Iris pigment epithelial cell (primary cell): ENCODE measurements at regions not wholly inside any gene's neighbourhood (a gene's known extent, or its start where the extent isn't known, plus 50 kb on each side); places are given as distances from the start of the nearest gene placed in this dataset.

ENCODE experiments used
- DNase-seq: peaks from one replicate; pipeline ENCODE4 v3.0.0-alpha.2; 2011; ENCODE audit warnings: low read depth

DNA sequence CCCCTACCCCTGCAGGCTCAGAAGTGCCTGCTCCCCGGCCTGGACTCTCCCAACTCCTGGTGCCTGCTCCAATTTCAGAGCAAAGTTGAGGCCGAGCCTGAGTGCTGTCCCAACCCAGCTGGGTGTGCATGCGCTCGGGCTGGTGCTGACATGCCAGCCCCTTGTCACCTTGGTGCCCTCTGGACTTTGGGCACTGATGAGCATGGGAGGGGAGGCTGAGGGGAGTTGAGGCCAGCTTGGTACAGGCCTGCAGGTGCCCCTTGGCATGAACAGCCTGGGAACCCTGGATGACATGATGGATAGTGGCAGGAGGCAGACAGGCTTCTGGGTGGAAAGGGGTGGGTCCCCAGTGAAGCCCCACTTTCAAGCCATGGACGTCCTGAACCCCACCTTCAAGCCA, 366.1 kb upstream of the NEGR1 start:
- no peak for DNase-seq

DNA sequence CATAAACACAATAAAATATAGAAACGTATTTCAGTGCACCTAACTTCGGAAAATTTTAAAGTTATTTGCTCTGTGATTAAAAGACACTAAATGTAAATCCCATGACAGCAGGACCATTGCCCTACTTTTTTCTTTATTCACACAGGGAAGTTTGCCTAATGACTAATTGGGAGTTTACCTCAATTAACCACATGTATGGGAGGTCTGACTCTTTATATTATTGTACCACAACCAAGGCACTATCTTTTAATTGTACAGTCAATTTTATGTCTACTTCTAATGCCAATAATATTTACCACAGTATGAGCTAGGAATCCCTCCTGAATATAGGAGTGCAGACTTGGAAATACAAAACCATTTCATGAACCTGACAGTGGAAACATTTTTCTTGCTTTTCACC, 360.8 kb upstream of the NEGR1 start:
- DNase-seq = no peak

DNA sequence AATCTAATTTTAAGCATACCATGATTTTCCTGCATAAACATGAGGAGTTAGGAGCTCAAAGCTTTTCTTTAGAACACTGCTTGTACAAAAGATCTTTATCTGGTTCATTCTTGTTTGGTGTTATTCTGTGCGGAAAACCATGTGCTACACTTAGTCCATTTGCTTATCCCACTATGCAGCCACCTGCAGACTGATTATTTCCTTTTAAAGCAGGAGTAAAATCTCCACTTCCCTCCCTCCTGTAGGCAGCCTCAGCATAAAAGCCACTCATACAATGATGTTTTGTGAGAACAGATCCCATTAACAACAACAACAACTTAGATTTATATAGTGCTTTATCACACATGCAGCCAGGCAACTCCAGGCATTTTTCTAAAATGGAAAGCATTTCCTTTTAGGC, 355.3 kb upstream of the NEGR1 start:
- no peak for DNase-seq

DNA sequence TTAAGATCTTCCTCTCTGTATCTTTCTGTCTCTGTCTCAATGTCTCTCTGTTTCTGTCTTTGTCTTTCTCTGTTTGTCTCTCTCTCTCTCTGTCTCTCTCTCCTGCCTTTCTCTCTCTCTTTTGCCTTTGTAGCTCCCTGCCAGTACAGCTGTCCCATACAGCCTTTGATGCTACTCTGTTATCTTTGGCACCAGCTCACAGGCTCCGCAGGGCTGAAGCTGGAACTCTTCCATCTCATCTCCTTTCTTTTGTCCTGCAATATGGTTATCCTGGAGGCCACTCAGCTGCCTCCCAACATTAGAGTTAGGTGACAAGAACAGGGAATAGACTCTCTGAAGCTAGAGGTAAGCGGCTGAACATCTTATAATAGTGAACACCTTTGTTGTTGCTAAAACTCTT, 354.3 kb upstream of the NEGR1 start:
- peak; percentile 18 for DNase-seq

DNA sequence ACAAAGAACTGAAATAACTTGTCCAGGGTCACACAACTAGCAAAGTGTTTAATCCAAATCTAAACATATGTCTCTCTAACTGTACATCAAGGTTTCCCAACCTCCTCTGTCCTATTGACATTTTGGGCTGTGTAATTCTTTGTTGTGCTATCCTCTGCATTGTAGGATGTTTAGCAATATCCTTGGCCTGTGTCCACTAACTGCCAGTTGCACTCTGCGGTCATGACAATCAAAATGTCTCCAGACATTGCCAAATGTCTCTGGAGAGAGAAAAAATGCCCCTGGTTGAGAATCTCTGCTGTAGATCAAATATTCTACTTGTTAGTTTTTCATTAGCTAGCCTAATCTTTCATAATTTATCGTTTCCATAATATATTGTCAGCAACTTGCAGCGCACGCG, 353.4 kb upstream of the NEGR1 start:
- DNase-seq = peak; percentile 42

DNA sequence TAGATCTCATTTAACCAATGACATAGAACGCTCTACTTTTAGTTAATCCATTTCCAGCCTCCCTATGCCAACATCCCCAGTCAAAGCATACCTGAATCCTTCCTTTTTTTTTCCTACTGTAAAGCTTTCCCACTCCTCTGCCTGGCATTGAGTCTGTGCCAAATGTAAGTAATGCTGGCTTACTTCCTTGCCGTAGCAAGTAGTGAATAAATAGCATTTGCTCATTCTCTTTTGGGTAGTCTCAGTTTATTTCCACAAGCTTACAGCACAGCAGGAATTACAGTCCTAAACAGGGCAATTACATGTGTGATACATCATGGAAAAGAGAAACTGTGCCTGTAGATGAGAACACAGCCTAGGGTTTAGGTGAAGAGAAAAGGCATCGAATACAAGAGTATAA, 352.6 kb upstream of the NEGR1 start:
- DNase-seq = no peak

DNA sequence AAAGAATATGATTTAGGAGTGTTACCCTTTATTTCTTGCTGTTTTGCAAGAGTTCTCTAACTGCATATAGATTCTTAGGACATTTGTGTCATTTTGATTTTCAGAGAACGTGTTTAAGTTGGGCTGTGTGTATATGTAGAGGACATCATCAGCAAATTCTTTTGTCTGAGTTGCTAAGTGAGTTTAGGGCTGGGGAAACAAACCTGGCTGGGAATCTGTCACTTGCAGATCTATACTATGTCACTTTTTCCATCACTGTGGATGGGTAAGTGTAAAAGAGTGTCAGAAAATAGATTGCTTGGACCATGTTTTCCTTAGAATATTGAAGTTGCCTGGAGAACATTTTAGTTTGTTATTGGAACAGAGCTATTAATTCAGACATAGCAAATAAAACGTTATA, 349.1 kb upstream of the NEGR1 start:
- DNase-seq = no peak

DNA sequence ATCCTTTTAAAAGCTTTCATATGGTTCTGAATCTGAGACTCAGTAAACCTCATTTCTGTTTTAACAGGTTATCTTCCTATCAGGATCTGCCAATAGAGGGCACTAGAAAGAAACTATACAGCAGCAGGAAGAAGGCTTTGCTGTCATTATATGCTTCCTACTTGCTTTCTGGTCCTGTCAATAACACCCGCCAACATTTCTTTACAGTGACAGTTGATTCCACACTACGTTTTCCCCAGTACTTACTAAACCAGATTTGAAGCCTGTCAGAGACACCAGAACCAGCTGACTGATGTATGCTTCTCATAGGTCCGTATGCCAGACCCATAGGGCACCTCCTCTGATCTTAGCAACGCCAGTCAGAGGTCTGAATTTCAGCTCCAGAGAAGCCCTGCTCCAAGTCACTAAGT, 341.0 kb upstream of the NEGR1 start:
- DNase-seq = peak; percentile 30

DNA sequence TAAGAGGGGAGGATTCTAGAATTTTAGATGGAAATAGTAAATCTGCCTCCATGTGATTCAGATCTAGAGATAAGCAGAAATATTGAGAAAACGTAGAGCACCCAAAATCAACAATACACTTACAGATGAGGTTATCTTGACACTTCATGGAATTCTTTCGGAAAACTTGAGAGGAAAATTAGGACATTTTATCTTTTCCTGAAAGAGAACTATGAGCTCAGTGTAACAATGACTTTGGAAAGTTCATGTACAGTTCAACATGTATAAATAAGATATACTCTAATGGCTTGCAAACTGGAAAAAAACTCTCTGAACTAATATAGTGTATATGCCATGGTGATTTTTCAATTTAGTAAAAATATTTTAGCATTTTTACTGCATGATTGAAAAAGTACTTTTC, 338.1 kb upstream of the NEGR1 start:
- DNase-seq = no peak

DNA sequence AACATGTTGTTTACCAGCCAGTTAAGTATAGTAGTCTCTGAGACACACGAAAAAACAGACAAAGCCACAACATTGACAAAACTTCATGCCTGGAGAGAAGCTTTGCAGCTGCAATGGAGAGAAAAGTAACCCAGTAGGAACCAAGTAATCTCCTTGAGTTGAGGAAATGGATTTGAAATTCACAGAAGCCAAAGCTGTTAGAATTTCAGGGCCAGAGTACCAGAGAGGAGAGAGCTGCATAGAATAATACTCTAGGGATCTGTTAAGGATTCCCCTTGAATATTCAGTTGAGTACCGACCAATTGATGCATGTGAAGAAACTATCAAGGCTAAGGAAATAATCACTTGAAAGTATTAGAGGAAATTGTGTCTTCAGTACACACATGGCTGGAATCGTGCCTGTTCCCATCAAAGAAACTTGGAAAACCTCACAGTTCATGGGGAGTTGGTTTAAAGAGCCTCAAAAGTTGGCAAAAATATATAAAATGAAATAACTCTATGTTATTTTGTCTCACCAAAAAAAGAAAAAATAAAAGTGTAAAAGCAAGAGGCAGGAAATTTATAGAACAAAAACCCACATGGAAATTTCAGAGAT, 324.0 kb upstream of the NEGR1 start:
- DNase-seq = no peak

DNA sequence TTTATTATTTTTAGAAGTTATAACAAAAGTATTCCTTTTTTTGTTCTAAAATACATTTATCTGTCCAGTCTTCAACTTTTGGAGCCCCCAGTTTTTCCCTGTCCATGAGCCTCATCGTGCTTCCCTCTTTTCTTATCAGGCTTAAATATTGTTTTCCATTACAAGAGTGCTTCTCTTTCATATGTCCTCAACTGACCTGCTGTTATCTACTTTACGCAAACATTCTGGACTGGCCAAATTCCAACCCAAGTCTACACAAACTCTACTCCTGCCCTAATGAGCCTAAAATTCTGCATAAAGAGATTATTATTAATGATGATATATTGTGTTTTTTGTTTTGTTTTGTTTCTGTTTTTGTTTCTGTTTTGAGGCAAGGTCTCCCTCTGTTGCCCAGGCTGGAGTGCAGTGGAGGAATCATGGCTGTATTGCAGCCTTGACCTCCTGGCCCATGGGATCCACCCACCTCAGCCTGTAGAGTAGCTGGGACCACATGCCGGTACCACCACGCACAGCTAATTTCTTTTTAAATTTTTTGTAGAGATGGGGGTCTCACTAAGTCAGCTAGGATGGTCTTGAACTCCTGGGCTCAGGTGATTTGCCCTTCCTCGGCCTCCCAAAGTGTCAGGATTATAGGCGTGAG, 318.8 kb upstream of the NEGR1 start:
- no peak for DNase-seq

DNA sequence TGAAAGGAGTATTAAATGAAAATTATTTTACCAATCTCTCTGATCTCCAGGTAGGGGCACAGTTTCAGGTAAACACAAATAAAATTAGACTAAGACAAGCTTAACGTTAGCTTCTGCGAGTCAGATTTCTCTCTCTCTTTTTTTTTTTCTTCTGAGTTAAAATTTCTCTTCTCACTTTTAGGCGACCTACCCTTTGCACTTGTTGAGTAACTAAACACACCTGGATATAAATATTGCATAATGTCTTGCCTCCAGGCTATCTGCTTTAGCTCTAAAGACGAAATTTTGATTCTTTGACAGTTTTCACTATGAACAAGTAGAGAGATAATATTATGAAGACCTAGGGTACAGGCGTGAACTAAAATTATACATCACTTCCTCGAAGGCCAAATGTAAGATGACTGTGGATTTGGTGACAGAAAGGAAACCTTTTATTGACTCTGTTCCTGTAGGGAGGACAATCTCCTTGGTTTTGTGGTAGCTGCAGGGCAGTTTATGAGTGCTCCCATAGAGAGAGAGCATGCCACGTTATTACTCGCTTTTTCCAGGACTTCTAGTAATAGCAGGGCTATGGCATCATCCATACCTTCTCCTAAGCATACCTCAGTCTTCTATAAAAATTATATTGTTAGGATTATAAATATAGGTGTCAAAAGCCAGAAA, 303.8 kb upstream of the NEGR1 start:
- no peak for DNase-seq

DNA sequence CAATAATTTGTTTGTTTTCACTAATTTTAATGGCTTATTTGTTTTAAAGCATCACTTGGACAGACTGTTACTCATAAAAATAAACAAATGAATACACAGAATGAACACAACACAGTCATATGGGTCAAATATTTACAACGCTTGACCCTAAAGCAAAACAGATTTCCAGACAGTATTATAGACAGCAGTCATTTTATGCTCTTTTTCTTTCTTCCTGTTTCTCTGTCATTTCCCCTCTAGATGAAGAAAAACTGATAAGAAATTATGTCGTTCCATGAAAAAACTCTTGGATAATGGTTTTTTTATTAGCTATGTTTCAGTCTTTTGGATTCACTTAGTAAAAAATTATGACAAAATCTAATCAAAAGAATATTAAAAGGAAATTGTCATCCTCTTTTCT, 297.3 kb upstream of the NEGR1 start:
- DNase-seq = no peak

DNA sequence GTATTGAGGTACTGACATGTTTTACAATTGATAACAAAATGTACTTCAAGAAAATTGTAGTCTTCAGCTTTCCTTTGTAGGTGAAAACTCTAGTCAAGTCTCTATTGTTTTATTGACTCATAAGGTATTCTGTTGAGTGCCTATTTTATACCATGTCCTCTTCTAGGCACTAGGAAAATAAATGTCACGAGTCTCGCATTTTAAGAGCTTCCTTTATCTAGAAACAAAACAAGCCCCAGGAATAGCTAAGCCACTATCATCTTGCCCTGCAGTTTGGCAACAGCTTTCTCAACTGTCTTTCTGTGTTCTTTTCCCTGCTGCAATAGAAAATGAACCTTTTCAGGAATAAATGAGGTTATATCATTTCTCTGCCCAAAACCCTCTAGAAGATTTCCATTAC, 288.5 kb upstream of the NEGR1 start:
- DNase-seq = no peak

DNA sequence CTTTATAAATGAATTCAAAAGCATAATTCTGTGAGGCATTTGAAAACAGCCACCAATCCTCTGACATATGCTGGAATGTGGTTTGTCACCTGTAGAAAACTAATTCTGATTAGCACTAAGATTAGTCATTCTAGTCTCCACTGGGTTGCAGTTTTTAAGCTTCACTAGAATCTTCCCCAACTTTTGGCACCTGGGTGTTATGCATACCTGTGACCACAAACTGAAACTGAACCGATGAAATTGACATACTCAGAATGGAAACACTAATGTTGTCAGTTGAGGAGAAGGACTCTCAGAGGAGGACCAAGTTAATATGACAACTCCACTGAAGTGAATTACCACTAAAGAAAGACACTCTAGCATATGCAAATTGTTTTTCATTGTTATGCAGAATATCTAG, 285.8 kb upstream of the NEGR1 start:
- no peak for DNase-seq

DNA sequence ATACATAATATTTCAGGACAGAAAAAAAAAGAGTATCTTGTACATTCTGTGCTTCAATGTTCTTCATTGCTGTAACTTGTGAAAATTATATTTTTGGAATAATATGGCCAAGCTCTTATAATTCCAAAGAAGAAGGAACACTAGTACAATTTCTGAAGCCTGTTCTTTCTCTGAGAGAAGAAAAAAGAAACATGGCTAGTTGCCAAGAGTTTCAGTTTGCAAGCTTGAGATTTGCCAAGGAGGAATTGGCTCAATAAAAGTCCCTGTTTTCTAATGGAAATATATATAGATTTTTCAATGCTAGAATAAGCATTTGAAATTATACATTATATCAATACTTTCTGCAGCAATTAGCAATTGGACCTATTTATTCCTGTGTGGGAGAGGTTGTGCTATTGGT, 285.2 kb upstream of the NEGR1 start:
- peak; percentile 8 for DNase-seq

DNA sequence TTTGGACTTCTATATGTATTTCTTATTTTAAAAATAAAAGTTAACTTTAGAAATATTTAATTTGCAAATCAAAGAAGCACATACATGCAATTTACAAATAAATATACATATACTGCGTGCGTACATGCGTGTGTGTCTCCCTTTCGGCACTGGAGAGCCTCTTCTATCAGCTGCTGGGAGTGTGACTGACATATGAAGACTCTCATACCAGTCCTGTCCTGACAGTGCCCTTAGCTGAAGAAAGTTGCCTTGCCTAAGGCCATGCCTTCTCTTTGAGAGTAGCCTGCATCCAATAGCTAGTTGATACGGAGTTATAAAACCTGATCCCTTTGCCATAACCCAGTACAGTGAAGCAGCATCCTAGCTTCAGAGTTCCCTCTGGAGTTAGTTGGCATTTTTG, 282.4 kb upstream of the NEGR1 start:
- no peak for DNase-seq

DNA sequence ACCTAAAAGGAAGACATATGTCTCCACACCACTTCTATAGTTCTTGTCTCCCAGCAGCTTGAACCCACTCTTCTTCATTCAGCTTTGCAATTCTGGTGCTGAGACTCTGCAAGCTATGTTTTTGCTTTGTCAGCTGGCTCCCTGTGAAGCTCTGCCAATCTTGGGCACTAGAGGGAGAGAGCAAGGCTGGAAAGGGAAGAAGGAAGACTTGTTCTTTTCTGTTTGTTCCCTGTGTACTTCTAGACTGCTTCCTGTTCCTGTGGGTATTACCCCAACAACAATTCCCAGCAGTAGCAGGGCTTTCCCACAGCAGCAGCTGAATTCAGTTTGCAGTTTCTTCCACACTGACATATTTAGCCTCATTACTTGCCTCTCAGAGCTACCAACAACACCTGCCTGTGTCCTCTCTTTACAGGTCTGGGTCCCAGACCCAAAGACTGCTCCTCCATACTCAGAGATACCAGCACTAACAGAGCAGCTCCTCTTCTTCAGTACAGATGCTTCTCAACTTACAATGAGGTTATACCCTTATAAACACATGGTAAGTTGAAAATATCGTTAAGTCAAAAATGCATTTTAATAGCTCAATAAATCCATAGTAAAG, 275.2 kb upstream of the NEGR1 start:
- DNase-seq = peak; percentile 8

DNA sequence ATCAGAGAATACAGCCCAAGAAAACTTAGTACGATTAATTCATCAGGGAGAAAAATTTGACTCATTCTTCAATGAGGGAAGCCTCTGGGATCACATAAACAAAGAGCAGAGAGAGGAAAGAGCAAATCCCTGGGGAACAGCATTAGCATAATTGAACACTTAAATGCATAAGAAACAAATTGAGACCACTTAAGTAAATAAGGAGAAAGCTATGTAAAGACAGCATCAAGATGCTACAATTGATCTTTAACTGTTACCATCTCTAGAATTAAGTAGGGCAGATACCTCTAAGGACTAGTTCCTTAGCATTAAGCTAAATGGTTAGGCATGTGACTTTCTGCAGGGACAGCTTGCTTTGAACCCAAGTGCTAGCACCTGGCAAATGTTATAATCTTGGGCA, 265.1 kb upstream of the NEGR1 start:
- DNase-seq = no peak

DNA sequence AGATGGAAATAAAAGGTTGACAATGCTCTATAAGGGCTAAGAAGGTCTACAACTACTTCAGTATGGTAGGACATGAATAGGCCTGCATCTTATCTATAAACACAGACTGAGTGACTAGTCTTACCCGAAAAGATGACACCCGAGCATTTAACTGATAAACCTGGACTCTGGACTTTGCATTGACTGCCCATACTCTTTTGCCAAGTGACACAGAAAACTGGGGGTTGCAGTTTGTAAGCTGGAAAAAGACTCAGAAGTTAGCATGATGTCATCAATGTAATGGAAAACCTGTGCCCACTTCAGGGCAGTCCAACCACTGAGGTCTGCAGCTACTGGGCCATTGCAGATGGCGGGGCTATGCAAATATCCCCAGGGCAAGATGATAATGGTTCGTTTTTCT, 258.3 kb upstream of the NEGR1 start:
- DNase-seq = no peak

DNA sequence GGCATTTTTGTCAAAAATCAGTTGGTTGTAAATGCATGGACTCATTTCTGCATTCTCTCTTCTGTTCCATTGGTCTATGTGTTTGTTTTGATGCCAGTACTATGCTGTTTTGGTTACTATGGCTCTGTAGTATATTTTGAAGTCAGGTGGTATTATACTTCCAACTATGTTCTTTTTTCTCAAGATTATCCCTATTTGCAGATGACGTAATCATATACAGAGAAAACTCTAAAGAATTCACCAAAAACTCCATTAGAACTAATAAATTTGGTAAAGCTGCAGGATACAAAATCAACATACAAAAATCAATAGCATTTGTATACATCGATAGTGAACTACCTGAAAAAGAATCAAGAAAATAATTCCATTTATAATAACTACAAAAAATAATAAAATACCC, 253.1 kb upstream of the NEGR1 start:
- DNase-seq = no peak

DNA sequence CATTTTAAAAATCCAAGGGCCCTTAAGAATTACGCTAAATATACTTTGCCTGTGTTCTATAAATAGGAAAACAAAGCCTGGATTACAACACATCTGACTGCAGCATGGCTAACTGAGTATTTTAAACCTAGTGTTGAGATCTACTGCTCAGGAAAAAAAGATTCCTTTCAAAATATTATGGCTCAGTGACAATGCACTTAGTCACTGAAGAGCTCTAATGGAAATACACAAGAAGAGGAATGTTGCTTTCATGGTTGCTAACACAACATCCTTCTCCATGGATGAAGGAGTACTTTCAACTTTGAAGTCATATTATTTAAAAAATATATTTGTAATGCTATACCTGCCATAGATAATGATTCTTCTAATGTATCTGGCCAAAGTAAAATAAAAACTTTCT, 248.3 kb upstream of the NEGR1 start:
- DNase-seq = peak; percentile 1

DNA sequence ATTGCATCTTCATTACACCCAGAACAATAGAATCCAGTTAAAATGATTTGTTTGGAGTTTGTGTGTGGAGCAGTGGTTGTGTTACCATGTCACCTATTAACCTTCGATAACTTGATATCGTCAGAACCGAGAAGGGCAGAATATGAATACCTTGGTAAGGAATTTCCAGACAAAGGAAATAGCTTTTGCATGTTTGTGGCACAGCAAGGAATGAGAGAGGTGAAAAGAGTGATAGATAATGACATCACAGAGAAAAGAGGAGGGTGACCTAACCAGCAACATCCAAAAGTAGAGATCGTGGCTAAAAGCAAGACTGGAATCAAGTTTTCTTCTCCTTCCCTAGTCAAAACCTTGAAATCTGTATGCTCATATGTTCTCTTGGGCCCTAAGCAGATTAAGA, 244.6 kb upstream of the NEGR1 start:
- DNase-seq = peak; percentile 44

DNA sequence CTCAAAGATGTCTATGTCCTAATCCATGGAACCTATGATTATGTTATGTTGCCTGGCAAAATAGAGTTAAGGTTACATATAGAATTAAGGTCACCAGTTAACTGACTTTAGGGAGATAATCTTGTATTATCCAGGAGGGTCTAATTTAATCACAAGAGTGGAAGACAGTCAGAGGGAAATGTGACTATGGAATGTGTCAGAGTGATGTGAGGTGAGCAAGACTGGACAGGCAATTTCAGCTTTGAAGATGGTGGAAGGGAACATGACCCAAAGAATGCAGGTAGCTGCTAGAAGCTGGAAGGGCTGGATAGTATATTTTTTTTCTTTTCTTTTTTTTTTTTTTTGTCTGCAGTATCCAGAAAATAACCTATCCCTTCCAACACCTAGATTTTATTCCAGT, 241.7 kb upstream of the NEGR1 start:
- no peak for DNase-seq
